Suprapubic skin (tissue), 4 donors: ENCODE measurements at regions not wholly inside any gene's neighbourhood (a gene's known extent, or its start where the extent isn't known, plus 50 kb on each side); places are given as distances from the start of the nearest gene placed in this dataset.

ENCODE experiments used
- CTCF ChIP-seq, 2 donors: fragments of 200-600 bp in 1 of 2; fragments of 450-650 bp in 1 of 2; sonication (generic) in 1 of 2; IDR thresholded peaks; one replicate each; pipeline ENCODE4 v1.5.1; 2016 to 2019; ENCODE audit warnings: antibody characterized with exemption in 2 of 2, mild to moderate bottlenecking in 1 of 2, moderate library complexity in 1 of 2
- EP300 ChIP-seq: sonication (generic); formaldehyde crosslinking; IDR thresholded peaks from one replicate; pipeline ENCODE4 v1.6.1; 2017; ENCODE audit warnings: antibody characterized with exemption
- POLR2A ChIP-seq, 2 donors: fragments of 450-650 bp; IDR thresholded peaks; one replicate each; pipeline ENCODE4 v1.6.1; 2017; ENCODE audit warnings: antibody characterized with exemption in 2 of 2, mild to moderate bottlenecking in 2 of 2, moderate library complexity in 2 of 2
- POLR2AphosphoS5 ChIP-seq, 3 donors: sonication (generic); formaldehyde crosslinking; IDR thresholded peaks; one replicate each; pipeline ENCODE4 v1.6.1; 2017; ENCODE audit warnings: antibody characterized with exemption in 3 of 3

- TF ChIP-seq CTCF (IDR thresholded peaks at IDR 0.05) (no peak), POLR2A (IDR thresholded peaks at IDR 0.05) (no peak), POLR2AphosphoS5 (IDR thresholded peaks at IDR 0.05) (no peak), EP300 (no peak)
These were observed 580.2 kb downstream of the MID1IP1 start for GRCh38 chrX:39381422-39381821.
